CD4-positive, alpha-beta T cell treated with Interleukin-10 for 1 hour (primary cell): ENCODE measurements at regions not wholly inside any gene's neighbourhood (a gene's known extent, or its start where the extent isn't known, plus 50 kb on each side); places are given as distances from the start of the nearest gene placed in this dataset.
"Not testable (repeated sequence)": the region's sequence is repeated elsewhere in the genome, so short reads cannot be mapped to it uniquely, and the experiment has no call there.

Source experiments
- DNase-seq: peaks from one replicate; pipeline ENCODE4 v3.0.0-alpha.2; 2020

GRCh38 chr1:273772-274171 lies 177.7 kb downstream of the OR4F29 start:
- DNase-seq: not testable (repeated sequence)

- peak; percentile 66 for DNase-seq
Measured at GRCh38 chr1:267815-268214, 183.7 kb downstream of the OR4F29 start.
